ENCODE measurements at regions not wholly inside any gene's neighbourhood (a gene's known extent, or its start where the extent isn't known, plus 50 kb on each side); places are given as distances from the start of the nearest gene placed in this dataset.

DNA sequence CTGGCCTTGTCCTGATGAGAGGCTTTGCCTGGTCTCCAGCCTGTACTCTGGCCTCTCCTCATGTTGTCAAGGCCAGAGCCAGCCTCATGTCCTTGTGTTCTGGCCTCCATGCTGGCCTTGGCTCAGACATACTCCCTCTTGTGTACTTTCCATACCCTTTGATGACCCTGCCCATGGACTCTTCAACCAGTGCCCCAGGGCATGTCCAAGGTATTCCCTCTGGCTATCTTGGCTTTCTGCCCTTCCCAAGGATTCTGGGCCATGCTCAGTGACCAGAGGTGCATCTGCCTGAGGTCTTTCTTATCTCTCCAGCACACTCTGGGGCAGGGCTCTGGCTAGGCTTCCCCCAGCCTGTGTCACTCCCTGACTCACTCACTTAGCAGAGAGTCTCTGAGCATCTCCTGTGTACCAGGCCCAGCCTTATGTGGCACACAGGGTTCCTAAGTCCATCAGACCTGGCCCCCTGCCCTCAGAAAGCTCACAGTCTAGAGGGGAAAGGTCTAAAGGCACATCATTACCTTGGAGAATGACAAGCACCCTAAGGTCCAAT is 141.4 kb upstream of the GRIK3 start:
- Mint-ChIP-seq H3K9me3 (peaks cover 0 to 2% (median 0%) of the 10 kb centered on the region in 7 donors), H3K36me3 (no peaks in the 10 kb centered on the region), H3K27ac (no peak overlapping the region), H3K4me1 (no peaks in the 10 kb centered on the region), H3K27me3 (no peaks in the 10 kb centered on the region), H3K4me3 (no peak overlapping the region)
- H3K27ac ChIP-seq (ENCODE audit: insufficient read depth, low read length, poor library complexity, severe bottlenecking) = no peak overlapping the region
- DNase-seq (no peak), ATAC-seq (ENCODE audit: low read depth in 2 of 2) (no peak)
- peaks cover 2% of the 10 kb centered on the region for H3K27me3 ChIP-seq (ENCODE audit: control insufficient read depth, insufficient read depth, low read length)
- H3K9me3 ChIP-seq (ENCODE audit: control insufficient read depth in 2 of 2, low read length in 2 of 2) = no peaks in the 10 kb centered on the region
- H3K4me1 ChIP-seq (ENCODE audit: control insufficient read depth, insufficient read depth, low read length, poor library complexity, severe bottlenecking) = no peaks in the 10 kb centered on the region
- H3K4me3 ChIP-seq (ENCODE audit: low read depth, low read length) = no peak overlapping the region
- H3K36me3 ChIP-seq (ENCODE audit: control insufficient read depth, insufficient read depth, low read length) = no peaks in the 10 kb centered on the region

DNA sequence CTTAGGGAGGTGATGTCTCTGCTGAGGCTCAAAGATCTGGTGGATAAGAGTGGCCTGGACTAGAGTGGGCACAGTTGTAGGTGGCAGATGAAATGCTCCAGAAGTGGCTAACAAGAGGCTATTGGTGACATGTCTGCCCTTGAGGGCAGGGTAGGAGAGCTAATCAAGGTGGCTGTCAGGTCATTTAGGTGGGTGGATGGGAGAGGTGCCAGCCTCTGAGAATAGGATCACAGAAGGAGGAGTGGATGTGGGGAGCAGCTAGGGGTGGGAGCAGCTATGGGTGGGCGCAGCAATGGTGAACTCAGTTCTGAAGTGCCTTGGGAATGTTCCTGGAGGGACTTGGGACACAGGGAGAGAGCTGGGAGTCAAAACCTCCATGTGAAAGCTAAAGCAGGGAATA is 142.0 kb upstream of the GRIK3 start:
- DNase-seq (no peak), ATAC-seq (ENCODE audit: low read depth in 2 of 2) (no peak)
- no peaks in the 10 kb centered on the region for H3K36me3 ChIP-seq (ENCODE audit: control insufficient read depth, insufficient read depth, low read length)
- H3K4me1 ChIP-seq (ENCODE audit: control insufficient read depth, insufficient read depth, low read length, poor library complexity, severe bottlenecking) = no peaks in the 10 kb centered on the region
- no peak overlapping the region for H3K27ac ChIP-seq (ENCODE audit: insufficient read depth, low read length, poor library complexity, severe bottlenecking)
- Mint-ChIP-seq H3K4me1 (no peaks in the 10 kb centered on the region), H3K9me3 (peaks cover 0 to 2% (median 0%) of the 10 kb centered on the region in 7 donors), H3K4me3 (no peak overlapping the region), H3K27ac (no peak overlapping the region), H3K27me3 (no peaks in the 10 kb centered on the region), H3K36me3 (no peaks in the 10 kb centered on the region)
- no peak overlapping the region for H3K4me3 ChIP-seq (ENCODE audit: low read depth, low read length)
- peaks cover 2% of the 10 kb centered on the region for H3K27me3 ChIP-seq (ENCODE audit: control insufficient read depth, insufficient read depth, low read length)
- H3K9me3 ChIP-seq (ENCODE audit: control insufficient read depth in 2 of 2, low read length in 2 of 2) = no peaks in the 10 kb centered on the region

DNA sequence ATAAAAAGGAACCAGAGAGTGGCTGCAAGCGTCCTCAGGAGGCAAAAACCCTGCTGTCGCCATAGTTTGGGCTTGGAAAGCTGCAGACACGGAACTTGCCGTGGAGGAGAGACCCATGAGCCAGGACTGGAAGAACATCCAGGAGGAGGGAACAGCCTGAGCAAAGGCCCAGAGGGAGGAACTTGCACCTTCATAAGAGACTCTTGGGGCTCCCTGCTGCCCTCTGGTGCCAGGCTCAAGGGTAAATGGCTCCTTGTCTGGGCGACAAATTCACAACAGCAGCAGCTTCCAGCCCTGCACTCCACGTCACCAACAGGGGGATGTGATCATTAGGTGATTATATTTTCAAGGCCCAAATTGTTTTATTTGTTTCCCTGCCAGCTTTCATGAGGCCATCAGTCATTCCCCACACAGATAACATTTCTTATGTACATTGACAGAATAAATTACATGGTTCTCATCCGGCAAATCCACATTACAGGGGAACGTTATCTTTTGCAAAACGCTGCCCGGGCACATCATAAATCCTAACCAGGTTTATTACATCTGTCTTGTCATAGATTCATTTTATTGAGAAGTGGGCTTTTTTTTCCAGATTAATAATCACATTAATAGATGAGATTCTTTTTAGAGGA is 143.0 kb upstream of the GRIK3 start:
- H3K27me3 ChIP-seq (ENCODE audit: control insufficient read depth, insufficient read depth, low read length) = peaks cover 5% of the 10 kb centered on the region
- no peak overlapping the region for H3K27ac ChIP-seq (ENCODE audit: insufficient read depth, low read length, poor library complexity, severe bottlenecking)
- no peak overlapping the region for H3K4me3 ChIP-seq (ENCODE audit: low read depth, low read length)
- peak in 1 of 3 donors; percentile 39 for DNase-seq
- Mint-ChIP-seq H3K4me1 (no peaks in the 10 kb centered on the region), H3K36me3 (no peaks in the 10 kb centered on the region), H3K27me3 (peaks cover 6% of the 10 kb centered on the region), H3K9me3 (peaks cover 0 to 3% (median 1%) of the 10 kb centered on the region in 7 donors), H3K4me3 (no peak overlapping the region), H3K27ac (no peak overlapping the region)
- no peaks in the 10 kb centered on the region for H3K9me3 ChIP-seq (ENCODE audit: control insufficient read depth in 2 of 2, low read length in 2 of 2)
- no peaks in the 10 kb centered on the region for H3K4me1 ChIP-seq (ENCODE audit: control insufficient read depth, insufficient read depth, low read length, poor library complexity, severe bottlenecking)
- no peaks in the 10 kb centered on the region for H3K36me3 ChIP-seq (ENCODE audit: control insufficient read depth, insufficient read depth, low read length)
- no peak for ATAC-seq (ENCODE audit: low read depth in 2 of 2)

DNA sequence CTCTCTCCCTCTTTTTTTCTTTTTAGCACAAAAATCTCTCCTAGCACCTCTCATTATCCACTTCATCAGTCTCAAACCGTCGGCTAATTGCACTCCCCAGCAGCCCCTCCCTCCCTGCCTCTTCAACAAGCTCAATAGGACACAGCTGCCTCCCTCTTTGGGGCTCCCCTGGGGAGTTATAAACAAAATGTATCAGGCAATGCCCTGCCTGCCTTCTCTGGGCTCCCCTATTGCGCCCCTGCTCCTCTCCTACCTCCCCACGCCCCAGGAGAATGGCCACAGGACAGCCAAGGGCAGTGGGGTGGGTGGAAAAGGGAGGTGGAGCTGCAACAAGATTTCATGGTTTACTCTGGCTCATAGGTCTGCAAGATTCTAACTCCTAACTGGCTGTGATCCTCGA is 147.1 kb upstream of the GRIK3 start:
- Mint-ChIP-seq H3K9me3 (peaks cover 0 to 10% (median 2%) of the 10 kb centered on the region in 7 donors), H3K27me3 (peaks cover 14% of the 10 kb centered on the region), H3K27ac (no peak overlapping the region), H3K36me3 (no peaks in the 10 kb centered on the region), H3K4me1 (no peaks in the 10 kb centered on the region), H3K4me3 (no peak overlapping the region)
- ATAC-seq (ENCODE audit: low read depth in 2 of 2) = no peak
- Histone ChIP-seq H3K27ac (ENCODE audit: insufficient read depth, low read length, poor library complexity, severe bottlenecking) (no peak overlapping the region), H3K36me3 (ENCODE audit: control insufficient read depth, insufficient read depth, low read length) (no peaks in the 10 kb centered on the region), H3K4me1 (ENCODE audit: control insufficient read depth, insufficient read depth, low read length, poor library complexity, severe bottlenecking) (no peaks in the 10 kb centered on the region), H3K9me3 (ENCODE audit: control insufficient read depth in 2 of 2, low read length in 2 of 2) (peaks cover 0 to 2% of the 10 kb centered on the region in 2 experiments), H3K27me3 (ENCODE audit: control insufficient read depth, insufficient read depth, low read length) (peaks cover 4% of the 10 kb centered on the region), H3K4me3 (ENCODE audit: low read depth, low read length) (no peak overlapping the region)
- no peak for DNase-seq

DNA sequence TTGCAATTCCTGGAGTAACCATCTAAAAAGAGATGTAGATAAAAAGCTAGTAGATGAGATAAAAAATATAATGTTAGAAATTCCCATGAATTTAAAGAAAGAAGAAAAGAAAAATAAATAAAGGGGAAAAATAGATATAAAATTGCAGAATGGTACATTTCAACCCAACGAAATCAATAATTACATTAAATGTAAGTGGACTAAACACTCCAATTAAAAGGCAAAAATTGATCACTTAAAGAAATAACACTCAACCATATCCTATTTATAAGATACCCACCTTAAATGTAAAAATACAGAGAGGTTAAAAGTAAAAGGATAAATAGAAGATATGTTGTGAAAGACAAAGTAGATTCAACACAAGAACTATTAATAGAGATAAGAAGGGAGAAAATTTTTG is 150.5 kb upstream of the GRIK3 start:
- Histone ChIP-seq H3K27me3 (ENCODE audit: control insufficient read depth, insufficient read depth, low read length) (peaks cover 4% of the 10 kb centered on the region), H3K4me1 (ENCODE audit: control insufficient read depth, insufficient read depth, low read length, poor library complexity, severe bottlenecking) (no peaks in the 10 kb centered on the region), H3K36me3 (ENCODE audit: control insufficient read depth, insufficient read depth, low read length) (no peaks in the 10 kb centered on the region), H3K27ac (ENCODE audit: insufficient read depth, low read length, poor library complexity, severe bottlenecking) (no peak overlapping the region), H3K9me3 (ENCODE audit: control insufficient read depth in 2 of 2, low read length in 2 of 2) (peaks cover 0 to 2% of the 10 kb centered on the region in 2 experiments), H3K4me3 (ENCODE audit: low read depth, low read length) (no peak overlapping the region)
- ATAC-seq (ENCODE audit: low read depth in 2 of 2) (no peak), DNase-seq (no peak)
- H3K4me1 Mint-ChIP-seq = no peaks in the 10 kb centered on the region
- no peak overlapping the region for H3K27ac Mint-ChIP-seq
- H3K27me3 Mint-ChIP-seq = peaks cover 14% of the 10 kb centered on the region
- H3K4me3 Mint-ChIP-seq = no peak overlapping the region
- H3K9me3 Mint-ChIP-seq = peaks cover 0 to 9% (median 2%) of the 10 kb centered on the region in 7 donors
- no peaks in the 10 kb centered on the region for H3K36me3 Mint-ChIP-seq

DNA sequence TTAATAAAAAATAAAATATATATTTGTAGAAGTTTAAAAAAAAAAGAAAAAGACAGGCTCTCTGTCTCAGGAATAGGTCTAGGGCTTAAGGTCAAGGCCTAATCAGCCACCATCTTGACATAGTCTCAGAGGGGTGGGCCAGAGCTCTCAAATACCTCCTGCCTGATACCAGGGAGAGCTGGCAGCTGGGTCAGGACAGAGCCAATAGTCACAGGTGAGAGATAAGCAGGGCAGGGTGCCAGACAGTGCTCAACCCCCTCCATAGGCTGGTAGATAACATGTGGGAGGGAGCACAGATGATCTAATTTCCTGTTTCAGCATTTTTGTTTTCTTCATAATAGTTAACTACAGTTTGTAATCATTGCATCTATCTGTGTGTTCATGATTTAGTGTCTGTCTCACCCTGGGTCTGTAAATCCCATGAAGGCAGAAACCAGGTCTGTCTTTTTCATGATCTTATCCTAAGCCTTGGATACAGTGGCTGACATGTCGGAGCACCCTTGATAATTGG is 152.0 kb upstream of the GRIK3 start:
- no peak overlapping the region for H3K27ac Mint-ChIP-seq
- Histone ChIP-seq H3K9me3 (ENCODE audit: control insufficient read depth in 2 of 2, low read length in 2 of 2) (peaks cover 0 to 2% of the 10 kb centered on the region in 2 experiments), H3K27me3 (ENCODE audit: control insufficient read depth, insufficient read depth, low read length) (peaks cover 4% of the 10 kb centered on the region), H3K36me3 (ENCODE audit: control insufficient read depth, insufficient read depth, low read length) (no peaks in the 10 kb centered on the region), H3K4me1 (ENCODE audit: control insufficient read depth, insufficient read depth, low read length, poor library complexity, severe bottlenecking) (no peaks in the 10 kb centered on the region), H3K4me3 (ENCODE audit: low read depth, low read length) (no peak overlapping the region), H3K27ac (ENCODE audit: insufficient read depth, low read length, poor library complexity, severe bottlenecking) (no peak overlapping the region)
- DNase-seq = no peak
- H3K4me3 Mint-ChIP-seq = no peak overlapping the region
- peaks cover 0 to 9% (median 2%) of the 10 kb centered on the region in 7 donors for H3K9me3 Mint-ChIP-seq
- no peak for ATAC-seq (ENCODE audit: low read depth in 2 of 2)
- peaks cover 19% of the 10 kb centered on the region for H3K27me3 Mint-ChIP-seq
- H3K36me3 Mint-ChIP-seq = no peaks in the 10 kb centered on the region
- H3K4me1 Mint-ChIP-seq = no peaks in the 10 kb centered on the region

DNA sequence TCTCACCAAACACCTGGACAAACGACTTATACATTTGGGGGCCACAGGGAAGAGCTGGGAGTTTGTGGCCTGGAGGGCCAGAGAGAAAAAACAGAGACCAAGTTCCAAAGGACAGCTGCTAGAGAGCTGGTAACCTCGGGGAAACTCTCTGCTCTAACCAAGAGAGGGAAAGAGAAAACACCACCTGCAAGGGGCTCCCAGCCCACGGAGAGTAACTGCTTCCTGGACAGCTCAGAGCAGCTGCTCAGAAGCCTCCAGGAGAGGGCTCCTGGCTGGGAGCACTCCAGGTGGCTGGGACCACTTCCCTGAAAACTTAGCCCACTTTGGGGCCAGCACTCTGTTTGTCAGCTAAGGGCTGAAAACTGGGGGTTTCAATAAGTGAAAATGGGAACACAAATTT is 154.8 kb upstream of the GRIK3 start:
- H3K36me3 ChIP-seq (ENCODE audit: control insufficient read depth, insufficient read depth, low read length) = no peaks in the 10 kb centered on the region
- H3K9me3 ChIP-seq (ENCODE audit: control insufficient read depth in 2 of 2, low read length in 2 of 2) = no peaks in the 10 kb centered on the region
- H3K27me3 ChIP-seq (ENCODE audit: control insufficient read depth, insufficient read depth, low read length) = peaks cover 2% of the 10 kb centered on the region
- H3K27me3 Mint-ChIP-seq = peaks cover 5% of the 10 kb centered on the region
- no peak for DNase-seq
- H3K4me3 Mint-ChIP-seq = no peak overlapping the region
- H3K4me1 Mint-ChIP-seq = no peaks in the 10 kb centered on the region
- H3K4me3 ChIP-seq (ENCODE audit: low read depth, low read length) = no peak overlapping the region
- H3K27ac Mint-ChIP-seq = no peak overlapping the region
- H3K36me3 Mint-ChIP-seq = no peaks in the 10 kb centered on the region
- no peak for ATAC-seq (ENCODE audit: low read depth in 2 of 2)
- peaks cover 0 to 5% (median 2%) of the 10 kb centered on the region in 7 donors for H3K9me3 Mint-ChIP-seq
- no peaks in the 10 kb centered on the region for H3K4me1 ChIP-seq (ENCODE audit: control insufficient read depth, insufficient read depth, low read length, poor library complexity, severe bottlenecking)
- H3K27ac ChIP-seq (ENCODE audit: insufficient read depth, low read length, poor library complexity, severe bottlenecking) = no peak overlapping the region

DNA sequence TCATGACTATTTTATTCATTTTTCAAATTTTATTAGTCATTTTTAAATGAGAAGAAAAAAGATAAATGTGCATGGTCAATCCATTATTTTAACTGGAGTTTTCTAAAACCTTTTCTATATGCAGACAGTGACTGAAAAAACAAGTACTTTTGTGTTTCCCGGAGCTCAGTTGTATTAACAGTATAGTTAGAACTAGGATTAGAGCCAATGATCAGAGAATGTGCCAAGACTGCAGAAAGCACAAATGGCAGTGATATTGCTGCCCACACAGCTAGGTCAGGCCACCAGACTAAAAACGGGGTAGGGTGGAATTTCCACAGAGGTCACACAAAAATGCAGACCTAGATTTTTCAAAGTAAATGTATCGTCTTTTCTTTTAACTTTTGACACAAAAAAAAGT is 163.1 kb upstream of the GRIK3 start:
- no peak overlapping the region for H3K27ac ChIP-seq (ENCODE audit: insufficient read depth, low read length, poor library complexity, severe bottlenecking)
- Mint-ChIP-seq H3K36me3 (no peaks in the 10 kb centered on the region), H3K9me3 (peaks cover 0 to 10% (median 3%) of the 10 kb centered on the region in 7 donors), H3K4me3 (no peak overlapping the region), H3K27me3 (peaks cover 30% of the 10 kb centered on the region), H3K27ac (no peak overlapping the region), H3K4me1 (no peaks in the 10 kb centered on the region)
- H3K27me3 ChIP-seq (ENCODE audit: control insufficient read depth, insufficient read depth, low read length) = peaks cover 14% of the 10 kb centered on the region
- H3K4me3 ChIP-seq (ENCODE audit: low read depth, low read length) = no peak overlapping the region
- no peaks in the 10 kb centered on the region for H3K36me3 ChIP-seq (ENCODE audit: control insufficient read depth, insufficient read depth, low read length)
- H3K4me1 ChIP-seq (ENCODE audit: control insufficient read depth, insufficient read depth, low read length, poor library complexity, severe bottlenecking) = no peaks in the 10 kb centered on the region
- DNase-seq = no peak
- no peak for ATAC-seq (ENCODE audit: low read depth in 2 of 2)
- no peaks in the 10 kb centered on the region for H3K9me3 ChIP-seq (ENCODE audit: control insufficient read depth in 2 of 2, low read length in 2 of 2)
